KBM-7 (cell line): ENCODE measurements at regions not wholly inside any gene's neighbourhood (a gene's known extent, or its start where the extent isn't known, plus 50 kb on each side); places are given as distances from the start of the nearest gene placed in this dataset.

Experiments
- DNase-seq: peaks from one replicate; pipeline ENCODE4 v3.0.0-alpha.2; 2015
- in situ Hi-C: fragments of 300-500 bp; cut with MboI; formaldehyde crosslinking; loops from 2 replicates; pipeline ENCODE4 v1.14.3; 2020; ENCODE audit warnings: low sequenced_read_pairs, low pct_unique_long_range_greater_than_20kb, mixed read lengths

GRCh38 chr11:93073508-93074280 is 104.2 kb downstream of the MTNR1B start:
- DNase-seq = no peak

GRCh38 chr11:93074352-93074751 is 104.9 kb downstream of the MTNR1B start:
- in situ Hi-C loops = no loop called here

More at GRCh38 chr11:93073508-93074280, 104.2 kb downstream of the MTNR1B start:
- in situ Hi-C loops = no loop called here

DNA sequence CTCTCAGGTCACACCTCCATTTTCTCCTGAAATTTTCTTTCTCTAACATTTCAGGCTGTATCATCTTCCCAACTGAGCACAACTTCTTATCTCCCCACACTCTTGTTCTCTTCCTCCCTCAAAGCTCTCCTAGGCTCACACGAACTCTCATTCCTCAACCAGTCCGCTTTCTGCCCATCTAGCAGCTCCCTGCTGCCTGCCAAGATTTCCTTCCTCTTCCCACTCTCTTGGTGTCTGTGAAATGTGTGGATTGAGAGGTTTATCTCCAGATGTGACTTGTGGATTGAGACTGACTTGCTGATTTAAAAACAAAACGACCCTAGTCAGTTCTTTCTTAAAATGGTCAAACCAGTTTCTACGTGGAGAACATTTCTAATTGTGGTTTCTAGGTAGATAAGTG is 106.3 kb downstream of the MTNR1B start:
- DNase-seq = no peak
- in situ Hi-C loops = no loop called here

More at GRCh38 chr11:93074352-93074751, 104.9 kb downstream of the MTNR1B start:
- no peak for DNase-seq

- DNase-seq = no peak
Observed at GRCh38 chr11:93080146-93080759, 110.8 kb downstream of the MTNR1B start.

DNA sequence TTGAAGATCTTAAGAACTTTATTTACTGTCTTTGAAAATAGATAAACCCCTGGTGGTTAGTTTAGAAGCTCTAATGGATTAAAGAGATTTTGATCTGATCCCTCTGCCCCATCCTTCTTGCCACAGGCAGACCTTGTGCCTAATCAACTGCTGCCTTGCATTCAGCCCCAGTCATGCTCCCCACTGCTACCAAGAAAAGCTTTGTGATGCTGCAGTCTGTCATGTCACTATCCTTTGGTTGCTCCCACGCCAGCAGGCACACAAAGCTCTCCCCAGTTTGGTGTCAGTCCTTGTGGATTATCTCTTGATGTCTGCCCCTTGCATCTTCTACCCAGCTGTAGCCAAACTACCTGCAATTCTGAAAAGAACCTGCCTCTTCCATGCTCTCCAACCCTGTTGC is 112.2 kb downstream of the MTNR1B start:
- no peak for DNase-seq
- in situ Hi-C loops = no loop called here

More at GRCh38 chr11:93080146-93080759, 110.8 kb downstream of the MTNR1B start:
- in situ Hi-C loops = no loop called here

- in situ Hi-C loops = no loop called here
- DNase-seq = no peak
Observed at GRCh38 chr11:93082900-93083299, 113.4 kb downstream of the MTNR1B start.

- DNase-seq = no peak
- in situ Hi-C loops = no loop called here
Observed at GRCh38 chr11:93084727-93085505, 112.9 kb downstream of the SLC36A4 start.

GRCh38 chr11:93089474-93090102 is 108.2 kb downstream of the SLC36A4 start:
- DNase-seq = peak; percentile 37
- in situ Hi-C loops = no loop called here
